WTC11 (cell line): ENCODE measurements at regions not wholly inside any gene's neighbourhood (a gene's known extent, or its start where the extent isn't known, plus 50 kb on each side); places are given as distances from the start of the nearest gene placed in this dataset.

ENCODE experiments used
- ATAC-seq: fragments of 200-7000 bp; cut with Tn5 transposase; 2 replicates; pipeline ENCODE4 v1.10.0; 2021; ENCODE audit warnings: mild to moderate bottlenecking, moderate library complexity
- CTCF ChIA-PET: fragments of 300-600 bp; sonication (Branson Sonifier 250); formaldehyde crosslinking; loops from one replicate; lab custom pipeline; 2021; ENCODE audit warnings: antibody characterized with exemption; lab: Charles Lee
- POLR2A ChIA-PET: fragments of 350-600 bp; sonication (Branson Sonifier 250); formaldehyde crosslinking; loops from one replicate; lab custom pipeline; 2021; ENCODE audit warnings: antibody characterized with exemption; lab: Charles Lee
- DNase-seq: peaks from one replicate; pipeline ENCODE4 v3.0.0; 2021; ENCODE audit warnings: low spot score
- H3K27ac Mint-ChIP-seq: 2 replicates; pipeline ENCODE4 v1.8.0; 2021; ENCODE audit warnings: mixed read lengths
- H3K27me3 Mint-ChIP-seq: 2 replicates; pipeline ENCODE4 v1.8.0; 2021; ENCODE audit warnings: low read depth, mild to moderate bottlenecking, moderate library complexity, mixed read lengths
- H3K36me3 Mint-ChIP-seq: 2 replicates; pipeline ENCODE4 v1.8.0; 2021; ENCODE audit warnings: mixed read lengths
- H3K4me1 Mint-ChIP-seq: 2 replicates; pipeline ENCODE4 v1.8.0; 2022; ENCODE audit warnings: mixed read lengths
- H3K4me3 Mint-ChIP-seq: 2 replicates; pipeline ENCODE4 v1.8.0; 2021; ENCODE audit warnings: mild to moderate bottlenecking, moderate library complexity, mixed read lengths
- H3K9me3 Mint-ChIP-seq: 2 replicates; pipeline ENCODE4 v1.8.0; 2021; ENCODE audit warnings: mixed read lengths
- ATF1 ChIP-seq: sonication (generic); formaldehyde crosslinking; IDR thresholded peaks from 2 replicates; pipeline ENCODE4 v1.8.1; 2023; ENCODE audit warnings: mild to moderate bottlenecking, moderate library complexity, missing genetic modification reagents
- ESRRA ChIP-seq: sonication (generic); formaldehyde crosslinking; IDR thresholded peaks from 2 replicates; pipeline ENCODE4 v1.8.1; 2022; ENCODE audit warnings: mild to moderate bottlenecking, missing genetic modification reagents, borderline replicate concordance
- ETV6 ChIP-seq: sonication (generic); formaldehyde crosslinking; IDR thresholded peaks from 2 replicates; pipeline ENCODE4 v1.8.1; 2022; ENCODE audit warnings: mild to moderate bottlenecking, missing genetic modification reagents
- GTF2I ChIP-seq: fragments of 250-450 bp; sonication (Bioruptor Pico); conservative IDR thresholded peaks from 2 replicates; pipeline ENCODE4 v1.4.0; 2021; ENCODE audit warnings: mild to moderate bottlenecking
- JUN ChIP-seq: sonication (generic); formaldehyde crosslinking; IDR thresholded peaks from 2 replicates; pipeline ENCODE4 v1.8.0; 2023; ENCODE audit warnings: mild to moderate bottlenecking, missing genetic modification reagents
- MXD4 ChIP-seq: fragments of 250-450 bp; sonication (Bioruptor Pico); IDR thresholded peaks from 2 replicates; pipeline ENCODE4 v1.8.0; 2021; ENCODE audit warnings: mild to moderate bottlenecking, moderate library complexity, borderline replicate concordance
- SMAD3 ChIP-seq: sonication (generic); formaldehyde crosslinking; IDR thresholded peaks from 2 replicates; pipeline ENCODE4 v1.8.0; 2022; ENCODE audit warnings: missing genetic modification reagents, mild to moderate bottlenecking, borderline replicate concordance
- TEAD4 ChIP-seq: sonication (generic); formaldehyde crosslinking; IDR thresholded peaks from 2 replicates; pipeline ENCODE4 v1.8.0; 2022; ENCODE audit warnings: mild to moderate bottlenecking, missing genetic modification reagents
- TP53 ChIP-seq: sonication (generic); formaldehyde crosslinking; IDR thresholded peaks from 2 replicates; pipeline ENCODE4 v1.8.1; 2023; ENCODE audit warnings: mild to moderate bottlenecking, missing genetic modification reagents
- ZBTB21 ChIP-seq: sonication (generic); formaldehyde crosslinking; IDR thresholded peaks from 2 replicates; pipeline ENCODE4 v1.8.1; 2023; ENCODE audit warnings: mild to moderate bottlenecking, missing genetic modification reagents, borderline replicate concordance
- TF ChIP-seq, protein P1 (sequence below): fragments of 250-450 bp; sonication (Bioruptor Pico); IDR thresholded peaks from 2 replicates; pipeline ENCODE4 v1.9.0; 2021; ENCODE audit warnings: moderate library complexity, mild to moderate bottlenecking, inconsistent platforms, borderline replicate concordance
- TF ChIP-seq, protein P2 (sequence below): sonication (generic); formaldehyde crosslinking; IDR thresholded peaks from 2 replicates; pipeline ENCODE4 v1.8.1; 2023; ENCODE audit warnings: mild to moderate bottlenecking, missing genetic modification reagents, moderate library complexity
- TF ChIP-seq, protein P3 (sequence below): sonication (generic); formaldehyde crosslinking; IDR thresholded peaks from 2 replicates; pipeline ENCODE4 v1.8.0; 2022; ENCODE audit warnings: mild to moderate bottlenecking, missing genetic modification reagents
- TF ChIP-seq, protein P4 (sequence below): sonication (generic); formaldehyde crosslinking; IDR thresholded peaks from 2 replicates; pipeline ENCODE4 v1.8.0; 2022; ENCODE audit warnings: mild to moderate bottlenecking, missing genetic modification reagents
- TF ChIP-seq, protein P5 (sequence below): sonication (generic); formaldehyde crosslinking; IDR thresholded peaks from 2 replicates; pipeline ENCODE4 v1.8.1; 2023; ENCODE audit warnings: mild to moderate bottlenecking, missing genetic modification reagents
- TF ChIP-seq, protein P6 (sequence below): fragments of 250-450 bp; sonication (Bioruptor Pico); IDR thresholded peaks from 2 replicates; pipeline ENCODE4 v2.1.2; 2022; ENCODE audit warnings: mild to moderate bottlenecking, moderate library complexity
- TF ChIP-seq, protein P7 (sequence below): sonication (generic); formaldehyde crosslinking; IDR thresholded peaks from 2 replicates; pipeline ENCODE4 v1.8.1; 2022; ENCODE audit warnings: low read depth, missing genetic modification reagents, borderline replicate concordance
- TF ChIP-seq, protein P8 (sequence below): fragments of 200-600 bp; IDR thresholded peaks from 2 replicates; pipeline ENCODE4 v1.8.0; 2022; ENCODE audit warnings: antibody characterized with exemption

DNA sequence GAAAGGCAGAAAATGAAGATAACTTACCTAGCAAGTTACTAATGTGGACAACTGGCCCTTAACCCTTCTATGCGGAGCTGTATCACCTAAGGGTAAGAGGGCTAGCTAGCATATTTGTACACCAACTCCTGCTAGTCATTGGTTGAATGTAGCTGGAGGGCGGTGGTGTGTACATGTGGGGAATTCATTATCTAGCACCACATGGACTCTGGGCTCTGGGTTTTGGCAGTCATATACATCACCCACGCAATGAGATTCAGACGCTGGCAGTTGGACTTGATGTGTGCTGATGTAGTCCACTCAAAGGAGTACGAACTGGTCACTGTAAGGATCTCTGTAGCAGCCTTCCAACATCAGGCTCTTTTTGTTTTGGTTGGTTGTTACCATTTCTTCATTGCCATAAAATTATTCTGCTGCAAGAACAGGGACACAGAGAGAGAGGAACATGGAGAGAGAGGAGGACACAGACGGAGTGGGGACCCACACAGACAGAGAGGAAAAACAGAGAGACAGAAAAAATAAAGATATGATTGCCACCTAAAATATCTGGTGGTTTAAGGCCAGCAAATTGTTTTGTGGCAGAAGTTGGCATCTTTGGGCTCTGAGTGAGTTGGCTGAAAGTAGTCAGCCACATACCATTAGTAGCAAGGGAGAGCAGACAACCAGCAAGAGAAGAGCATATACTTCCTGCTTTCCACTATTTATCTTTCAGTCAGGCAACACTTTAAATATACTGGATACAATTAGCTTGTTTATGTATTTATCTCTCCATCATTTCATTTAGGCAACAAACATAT is 76.7 kb upstream of the MTPN start (continued):
- TF ChIP-seq, protein P1, sequence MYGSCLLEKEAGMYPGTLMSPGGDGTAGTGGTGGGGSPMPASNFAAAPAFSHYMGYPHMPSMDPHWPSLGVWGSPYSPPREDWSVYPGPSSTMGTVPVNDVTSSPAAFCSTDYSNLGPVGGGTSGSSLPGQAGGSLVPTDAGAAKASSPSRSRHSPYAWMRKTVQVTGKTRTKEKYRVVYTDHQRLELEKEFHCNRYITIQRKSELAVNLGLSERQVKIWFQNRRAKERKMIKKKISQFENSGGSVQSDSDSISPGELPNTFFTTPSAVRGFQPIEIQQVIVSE (CRISPR knock-in tag) = no peak
- no peak for TF ChIP-seq ATF1

DNA sequence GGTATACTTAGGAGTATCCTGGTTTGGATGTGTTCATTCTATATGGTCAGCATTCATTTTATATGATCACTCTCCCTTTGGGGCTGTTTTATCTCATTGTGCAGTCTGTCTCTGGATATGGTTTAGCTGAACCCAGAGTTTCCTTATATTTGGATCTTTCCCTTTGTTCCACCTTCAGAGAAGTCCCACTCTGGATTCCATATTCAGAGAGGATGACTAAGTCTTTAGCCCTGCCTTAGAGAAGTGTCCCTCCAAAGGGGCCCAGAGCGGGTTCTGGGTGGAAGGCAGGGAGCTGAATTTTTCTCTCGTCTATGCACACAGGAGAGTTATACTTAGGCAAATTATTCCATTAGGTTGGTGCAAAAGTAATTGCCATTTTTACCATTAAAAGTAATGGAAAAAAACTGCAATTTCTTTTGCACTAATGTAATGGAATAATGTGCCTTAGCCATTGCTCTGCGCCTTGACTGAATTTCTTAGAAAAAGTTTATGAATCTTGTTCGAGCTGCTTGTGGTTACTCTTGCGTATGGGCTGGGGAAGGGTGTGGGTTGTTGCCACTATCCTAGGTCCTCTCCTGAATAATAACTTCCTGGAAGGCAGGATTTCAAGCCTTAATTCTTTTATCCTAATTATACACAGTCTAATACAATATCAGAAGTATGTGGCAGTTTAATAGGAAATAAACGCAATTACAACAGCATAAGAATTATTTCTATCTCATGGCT is 74.2 kb upstream of the MTPN start:
- no peak for DNase-seq
- no peak for TF ChIP-seq ESRRA (CRISPR knock-in tag)
- no peak for TF ChIP-seq TP53 (CRISPR knock-in tag)
- TF ChIP-seq, protein P2, sequence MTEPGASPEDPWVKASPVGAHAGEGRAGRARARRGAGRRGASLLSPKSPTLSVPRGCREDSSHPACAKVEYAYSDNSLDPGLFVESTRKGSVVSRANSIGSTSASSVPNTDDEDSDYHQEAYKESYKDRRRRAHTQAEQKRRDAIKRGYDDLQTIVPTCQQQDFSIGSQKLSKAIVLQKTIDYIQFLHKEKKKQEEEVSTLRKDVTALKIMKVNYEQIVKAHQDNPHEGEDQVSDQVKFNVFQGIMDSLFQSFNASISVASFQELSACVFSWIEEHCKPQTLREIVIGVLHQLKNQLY (CRISPR knock-in tag) = no peak
- TF ChIP-seq ATF1 = no peak
- no peak for TF ChIP-seq SMAD3 (CRISPR knock-in tag)
- TF ChIP-seq, protein P3, sequence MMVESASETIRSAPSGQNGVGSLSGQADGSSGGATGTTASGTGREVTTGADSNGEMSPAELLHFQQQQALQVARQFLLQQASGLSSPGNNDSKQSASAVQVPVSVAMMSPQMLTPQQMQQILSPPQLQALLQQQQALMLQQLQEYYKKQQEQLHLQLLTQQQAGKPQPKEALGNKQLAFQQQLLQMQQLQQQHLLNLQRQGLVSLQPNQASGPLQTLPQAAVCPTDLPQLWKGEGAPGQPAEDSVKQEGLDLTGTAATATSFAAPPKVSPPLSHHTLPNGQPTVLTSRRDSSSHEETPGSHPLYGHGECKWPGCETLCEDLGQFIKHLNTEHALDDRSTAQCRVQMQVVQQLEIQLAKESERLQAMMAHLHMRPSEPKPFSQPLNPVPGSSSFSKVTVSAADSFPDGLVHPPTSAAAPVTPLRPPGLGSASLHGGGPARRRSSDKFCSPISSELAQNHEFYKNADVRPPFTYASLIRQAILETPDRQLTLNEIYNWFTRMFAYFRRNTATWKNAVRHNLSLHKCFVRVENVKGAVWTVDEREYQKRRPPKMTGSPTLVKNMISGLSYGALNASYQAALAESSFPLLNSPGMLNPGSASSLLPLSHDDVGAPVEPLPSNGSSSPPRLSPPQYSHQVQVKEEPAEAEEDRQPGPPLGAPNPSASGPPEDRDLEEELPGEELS (CRISPR knock-in tag) = no peak
- TF ChIP-seq, protein P4, sequence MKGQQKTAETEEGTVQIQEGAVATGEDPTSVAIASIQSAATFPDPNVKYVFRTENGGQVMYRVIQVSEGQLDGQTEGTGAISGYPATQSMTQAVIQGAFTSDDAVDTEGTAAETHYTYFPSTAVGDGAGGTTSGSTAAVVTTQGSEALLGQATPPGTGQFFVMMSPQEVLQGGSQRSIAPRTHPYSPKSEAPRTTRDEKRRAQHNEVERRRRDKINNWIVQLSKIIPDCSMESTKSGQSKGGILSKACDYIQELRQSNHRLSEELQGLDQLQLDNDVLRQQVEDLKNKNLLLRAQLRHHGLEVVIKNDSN (CRISPR knock-in tag) = no peak
- TF ChIP-seq, protein P5, sequence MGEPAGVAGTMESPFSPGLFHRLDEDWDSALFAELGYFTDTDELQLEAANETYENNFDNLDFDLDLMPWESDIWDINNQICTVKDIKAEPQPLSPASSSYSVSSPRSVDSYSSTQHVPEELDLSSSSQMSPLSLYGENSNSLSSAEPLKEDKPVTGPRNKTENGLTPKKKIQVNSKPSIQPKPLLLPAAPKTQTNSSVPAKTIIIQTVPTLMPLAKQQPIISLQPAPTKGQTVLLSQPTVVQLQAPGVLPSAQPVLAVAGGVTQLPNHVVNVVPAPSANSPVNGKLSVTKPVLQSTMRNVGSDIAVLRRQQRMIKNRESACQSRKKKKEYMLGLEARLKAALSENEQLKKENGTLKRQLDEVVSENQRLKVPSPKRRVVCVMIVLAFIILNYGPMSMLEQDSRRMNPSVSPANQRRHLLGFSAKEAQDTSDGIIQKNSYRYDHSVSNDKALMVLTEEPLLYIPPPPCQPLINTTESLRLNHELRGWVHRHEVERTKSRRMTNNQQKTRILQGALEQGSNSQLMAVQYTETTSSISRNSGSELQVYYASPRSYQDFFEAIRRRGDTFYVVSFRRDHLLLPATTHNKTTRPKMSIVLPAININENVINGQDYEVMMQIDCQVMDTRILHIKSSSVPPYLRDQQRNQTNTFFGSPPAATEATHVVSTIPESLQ (CRISPR knock-in tag) = no peak
- no peak for TF ChIP-seq ETV6 (CRISPR knock-in tag)
- TF ChIP-seq ZBTB21 (CRISPR knock-in tag) = no peak
- TF ChIP-seq, protein P6, sequence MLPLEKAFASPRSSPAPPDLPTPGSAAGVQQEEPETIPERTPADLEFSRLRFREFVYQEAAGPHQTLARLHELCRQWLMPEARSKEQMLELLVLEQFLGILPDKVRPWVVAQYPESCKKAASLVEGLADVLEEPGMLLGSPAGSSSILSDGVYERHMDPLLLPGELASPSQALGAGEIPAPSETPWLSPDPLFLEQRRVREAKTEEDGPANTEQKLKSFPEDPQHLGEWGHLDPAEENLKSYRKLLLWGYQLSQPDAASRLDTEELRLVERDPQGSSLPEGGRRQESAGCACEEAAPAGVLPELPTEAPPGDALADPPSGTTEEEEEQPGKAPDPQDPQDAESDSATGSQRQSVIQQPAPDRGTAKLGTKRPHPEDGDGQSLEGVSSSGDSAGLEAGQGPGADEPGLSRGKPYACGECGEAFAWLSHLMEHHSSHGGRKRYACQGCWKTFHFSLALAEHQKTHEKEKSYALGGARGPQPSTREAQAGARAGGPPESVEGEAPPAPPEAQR (CRISPR knock-in tag) = no peak
- TF ChIP-seq, protein P7, sequence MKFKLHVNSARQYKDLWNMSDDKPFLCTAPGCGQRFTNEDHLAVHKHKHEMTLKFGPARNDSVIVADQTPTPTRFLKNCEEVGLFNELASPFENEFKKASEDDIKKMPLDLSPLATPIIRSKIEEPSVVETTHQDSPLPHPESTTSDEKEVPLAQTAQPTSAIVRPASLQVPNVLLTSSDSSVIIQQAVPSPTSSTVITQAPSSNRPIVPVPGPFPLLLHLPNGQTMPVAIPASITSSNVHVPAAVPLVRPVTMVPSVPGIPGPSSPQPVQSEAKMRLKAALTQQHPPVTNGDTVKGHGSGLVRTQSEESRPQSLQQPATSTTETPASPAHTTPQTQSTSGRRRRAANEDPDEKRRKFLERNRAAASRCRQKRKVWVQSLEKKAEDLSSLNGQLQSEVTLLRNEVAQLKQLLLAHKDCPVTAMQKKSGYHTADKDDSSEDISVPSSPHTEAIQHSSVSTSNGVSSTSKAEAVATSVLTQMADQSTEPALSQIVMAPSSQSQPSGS (CRISPR knock-in tag) = no peak
- no peak for TF ChIP-seq TEAD4 (CRISPR knock-in tag)
- TF ChIP-seq GTF2I (CRISPR knock-in tag) = no peak
- TF ChIP-seq JUN (CRISPR knock-in tag) = no peak
- TF ChIP-seq, protein P8, sequence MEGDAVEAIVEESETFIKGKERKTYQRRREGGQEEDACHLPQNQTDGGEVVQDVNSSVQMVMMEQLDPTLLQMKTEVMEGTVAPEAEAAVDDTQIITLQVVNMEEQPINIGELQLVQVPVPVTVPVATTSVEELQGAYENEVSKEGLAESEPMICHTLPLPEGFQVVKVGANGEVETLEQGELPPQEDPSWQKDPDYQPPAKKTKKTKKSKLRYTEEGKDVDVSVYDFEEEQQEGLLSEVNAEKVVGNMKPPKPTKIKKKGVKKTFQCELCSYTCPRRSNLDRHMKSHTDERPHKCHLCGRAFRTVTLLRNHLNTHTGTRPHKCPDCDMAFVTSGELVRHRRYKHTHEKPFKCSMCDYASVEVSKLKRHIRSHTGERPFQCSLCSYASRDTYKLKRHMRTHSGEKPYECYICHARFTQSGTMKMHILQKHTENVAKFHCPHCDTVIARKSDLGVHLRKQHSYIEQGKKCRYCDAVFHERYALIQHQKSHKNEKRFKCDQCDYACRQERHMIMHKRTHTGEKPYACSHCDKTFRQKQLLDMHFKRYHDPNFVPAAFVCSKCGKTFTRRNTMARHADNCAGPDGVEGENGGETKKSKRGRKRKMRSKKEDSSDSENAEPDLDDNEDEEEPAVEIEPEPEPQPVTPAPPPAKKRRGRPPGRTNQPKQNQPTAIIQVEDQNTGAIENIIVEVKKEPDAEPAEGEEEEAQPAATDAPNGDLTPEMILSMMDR = no peak
- no peak for TF ChIP-seq MXD4
- Mint-ChIP-seq H3K4me3 (no peak overlapping the region), H3K4me1 (no peaks in the 10 kb centered on the region), H3K36me3 (peaks cover 7% of the 10 kb centered on the region; the same call in 1 of the 2 replicates), H3K27ac (no peak overlapping the region), H3K9me3 (peaks cover 21% of the 10 kb centered on the region), H3K27me3 (no peaks in the 10 kb centered on the region)
- ChIA-PET CTCF (no interaction called here), POLR2A (no interaction called here)
- ATAC-seq = no peak
